OCI-LY7 (cell line): ENCODE measurements at regions not wholly inside any gene's neighbourhood (a gene's known extent, or its start where the extent isn't known, plus 50 kb on each side); places are given as distances from the start of the nearest gene placed in this dataset.

ENCODE experiments used
- CTCF ChIP-seq: fragments of 200-600 bp; sonication (generic); conservative IDR thresholded peaks from 2 replicates; pipeline ENCODE4 v1.5.1; 2014; ENCODE audit warnings: mild to moderate bottlenecking, antibody characterized with exemption, low read length, moderate library complexity, mixed read lengths
- EZH2phosphoT487 ChIP-seq: fragments of 200-600 bp; sonication (generic); IDR thresholded peaks from 2 replicates; pipeline ENCODE4 v1.6.1; 2018; ENCODE audit warnings: low read depth, borderline replicate concordance, mild to moderate bottlenecking, mixed run types, antibody characterized with exemption, low read length, moderate library complexity, mixed read lengths

DNA sequence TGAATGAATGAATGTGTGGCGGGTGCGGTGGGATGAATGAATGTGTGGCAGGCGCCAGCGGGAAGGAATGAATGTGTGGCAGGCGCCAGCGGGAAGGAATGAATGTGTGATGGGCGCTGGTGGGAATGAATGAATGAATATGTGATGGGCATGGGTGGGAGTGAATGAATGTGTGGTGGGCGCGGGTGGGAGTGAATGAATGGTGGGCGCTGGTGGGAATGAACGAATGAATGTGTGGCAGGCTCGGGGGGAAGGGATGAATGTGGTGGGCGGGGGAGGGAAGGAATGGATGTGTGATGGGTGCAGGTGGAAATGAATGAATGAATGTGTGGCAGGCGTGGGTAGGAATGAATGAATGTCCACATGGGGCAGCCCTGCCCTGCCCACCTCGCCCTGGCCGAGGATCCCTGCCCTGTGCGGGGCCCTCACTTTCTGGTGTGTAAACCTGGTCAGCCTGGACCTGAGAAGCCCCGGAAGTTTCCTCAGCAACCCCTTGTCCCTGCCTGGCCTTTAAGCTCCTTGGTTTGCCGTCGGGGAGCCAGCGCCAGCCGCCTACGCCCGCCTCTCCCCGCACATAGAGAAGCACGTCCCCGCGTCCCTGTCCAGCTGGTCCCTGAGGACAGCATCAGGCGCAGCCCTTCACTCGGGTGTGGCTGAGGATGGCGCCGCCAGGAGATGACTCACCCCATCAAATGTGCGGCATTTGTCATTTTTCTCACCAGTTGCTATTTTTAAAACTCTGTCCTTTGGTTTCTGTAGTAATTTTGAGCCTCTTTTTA, 112.8 kb upstream of the LRPAP1 start:
- TF ChIP-seq CTCF, result no peak
- no peak for TF ChIP-seq EZH2phosphoT487
